Chondrocyte (in vitro differentiated cells): ENCODE measurements at regions not wholly inside any gene's neighbourhood (a gene's known extent, or its start where the extent isn't known, plus 50 kb on each side); places are given as distances from the start of the nearest gene placed in this dataset.
"Not testable (repeated sequence)": the region's sequence is repeated elsewhere in the genome, so short reads cannot be mapped to it uniquely, and the experiment has no call there.

Source experiments
- DNase-seq: peaks from one replicate; pipeline ENCODE4 v3.0.0; 2021; ENCODE audit warnings: mixed read lengths, low spot score
- H3K27ac Mint-ChIP-seq: one replicate; pipeline ENCODE4 v1.8.0; 2021; ENCODE audit warnings: mild to moderate bottlenecking, moderate library complexity, mixed read lengths; ENCODE audit not compliant: unreplicated experiment
- H3K27me3 Mint-ChIP-seq: 2 replicates; pipeline ENCODE4 v1.8.0; 2021; ENCODE audit warnings: low read depth, mixed read lengths
- H3K36me3 Mint-ChIP-seq: 2 replicates; pipeline ENCODE4 v1.8.0; 2021; ENCODE audit warnings: low read depth, mixed read lengths
- H3K4me1 Mint-ChIP-seq: 2 replicates; pipeline ENCODE4 v1.8.0; 2021; ENCODE audit warnings: low read depth, mild to moderate bottlenecking, mixed read lengths
- H3K4me3 Mint-ChIP-seq: one replicate; pipeline ENCODE4 v1.8.0; 2021; ENCODE audit warnings: mild to moderate bottlenecking, moderate library complexity, mixed read lengths; ENCODE audit not compliant: unreplicated experiment
- H3K9me3 Mint-ChIP-seq: 2 replicates; pipeline ENCODE4 v1.8.0; 2021; ENCODE audit warnings: low read depth, mixed read lengths
- CTCF ChIP-seq: fragments of 200-600 bp; sonication (generic); IDR thresholded peaks from 2 replicates; pipeline ENCODE4 v1.5.0; 2021; ENCODE audit warnings: antibody characterized with exemption, mild to moderate bottlenecking, moderate library complexity

GRCh38 chr1:10948463-10948775 lies 64.0 kb upstream of the TARDBP start:
- Mint-ChIP-seq H3K36me3 (no peaks in the 10 kb centered on the region), H3K4me1 (peaks cover 7% of the 10 kb centered on the region), H3K27ac (no peak overlapping the region), H3K27me3 (peaks cover 20% of the 10 kb centered on the region), H3K9me3 (no peaks in the 10 kb centered on the region), H3K4me3 (no peak overlapping the region)
- no peak for DNase-seq
- TF ChIP-seq CTCF: no peak

DNA sequence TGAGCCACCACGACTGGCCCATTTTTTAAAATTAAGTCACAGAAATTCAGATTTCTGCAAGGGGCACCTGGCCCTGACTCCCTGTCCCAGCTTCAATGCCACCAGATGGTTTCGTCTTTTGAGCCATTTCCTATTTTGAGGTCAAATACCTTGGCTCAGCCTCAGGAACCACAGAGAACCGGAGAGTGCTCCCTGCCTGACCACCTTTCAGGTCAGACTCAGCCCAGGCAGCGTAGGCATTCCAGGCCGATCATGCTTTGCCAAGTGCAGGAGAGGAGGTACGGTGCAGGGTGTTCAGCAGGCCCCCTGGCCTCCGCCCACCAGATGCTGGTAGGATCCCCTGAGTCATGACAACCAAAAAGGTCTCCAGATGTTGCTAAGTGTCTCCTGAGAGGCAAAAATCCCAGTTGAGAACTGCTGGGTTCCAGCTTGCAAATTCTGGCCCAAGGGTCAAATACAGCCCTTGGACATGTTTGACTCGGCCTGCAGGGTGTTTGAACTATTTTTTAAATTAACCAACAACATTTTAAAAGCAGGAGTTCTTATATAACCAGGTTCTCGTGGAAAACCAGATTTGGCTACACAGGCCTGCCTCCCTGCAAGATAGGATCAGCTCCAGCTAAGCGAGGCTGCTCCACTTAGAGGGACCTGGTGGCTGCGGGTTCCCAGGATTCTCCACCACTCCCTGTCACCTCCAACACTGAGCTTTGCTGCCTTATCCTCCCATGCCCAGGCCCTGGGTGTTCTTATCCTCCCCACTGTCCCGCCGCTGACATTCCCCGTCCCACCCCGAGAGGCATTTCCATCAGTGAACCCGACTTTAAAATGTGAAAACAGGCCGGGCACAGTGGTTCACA lies 61.9 kb upstream of the TARDBP start:
- no peak for DNase-seq
- H3K27ac Mint-ChIP-seq: no peak overlapping the region
- no peaks in the 10 kb centered on the region for H3K4me1 Mint-ChIP-seq
- no peaks in the 10 kb centered on the region for H3K36me3 Mint-ChIP-seq
- no peaks in the 10 kb centered on the region for H3K9me3 Mint-ChIP-seq
- no peak overlapping the region for H3K4me3 Mint-ChIP-seq
- TF ChIP-seq CTCF: no peak
- peaks cover 11% of the 10 kb centered on the region for H3K27me3 Mint-ChIP-seq

GRCh38 chr1:10951298-10951697 lies 61.2 kb upstream of the TARDBP start:
- H3K27ac Mint-ChIP-seq, H3K9me3 Mint-ChIP-seq, DNase-seq, H3K27me3 Mint-ChIP-seq, H3K4me3 Mint-ChIP-seq, H3K4me1 Mint-ChIP-seq, H3K36me3 Mint-ChIP-seq: not testable (repeated sequence)

DNA sequence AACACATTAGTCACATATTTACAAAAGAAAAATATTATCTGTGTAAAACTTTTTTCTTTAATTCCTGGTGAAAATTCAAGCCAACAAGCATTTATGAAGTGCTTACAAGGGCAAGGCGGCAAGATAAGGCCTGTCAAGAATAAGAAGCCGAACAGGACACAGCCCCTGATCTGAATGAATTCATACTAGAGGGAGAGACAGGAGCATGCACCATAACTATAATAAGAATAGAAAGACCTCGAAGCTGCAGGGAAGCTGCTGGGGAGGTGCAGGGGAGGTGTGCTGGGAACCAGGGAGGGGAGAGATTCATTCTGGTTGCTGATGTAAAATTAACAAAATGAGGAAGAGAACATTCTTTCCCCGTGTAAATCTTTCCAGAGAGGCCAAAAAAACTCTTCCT lies 60.5 kb upstream of the TARDBP start:
- Mint-ChIP-seq H3K4me1 (peaks cover 3% of the 10 kb centered on the region), H3K9me3 (no peaks in the 10 kb centered on the region), H3K36me3 (no peaks in the 10 kb centered on the region), H3K27ac (no peak overlapping the region), H3K27me3 (peaks cover 8% of the 10 kb centered on the region), H3K4me3 (no peak overlapping the region)
- no peak for TF ChIP-seq CTCF
- DNase-seq: no peak

DNA sequence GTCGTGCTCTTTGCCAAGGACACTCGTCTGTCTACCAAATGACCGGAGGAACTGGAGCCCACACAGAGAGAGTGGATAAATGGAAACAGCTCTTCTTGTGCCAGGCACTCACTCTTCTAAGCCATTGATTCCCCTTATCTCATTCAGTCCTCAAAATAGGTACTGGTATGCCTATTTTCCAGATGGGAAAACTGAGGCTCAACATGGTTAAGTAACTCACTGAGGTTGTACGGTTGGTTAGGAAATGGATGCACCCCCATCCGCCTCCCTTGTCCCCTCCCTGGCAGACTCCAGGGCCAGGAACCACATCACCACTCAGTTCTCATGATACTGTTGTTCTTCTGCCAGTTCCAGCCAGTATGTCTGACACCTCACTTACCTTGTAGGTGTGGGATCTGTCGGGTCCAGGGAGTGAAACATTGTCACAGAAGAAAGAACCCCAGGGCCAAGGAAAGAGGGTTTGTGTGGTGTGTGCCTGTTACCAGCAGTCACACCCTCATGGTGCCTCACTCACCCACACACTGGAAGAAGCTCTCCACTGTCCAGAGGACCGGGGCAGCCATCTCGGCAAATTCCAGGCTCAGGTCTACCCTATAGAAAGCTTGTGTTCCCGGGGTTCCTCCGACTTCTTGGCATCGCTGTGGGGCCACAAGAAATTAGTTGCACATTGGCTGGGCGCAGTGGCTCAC lies 58.8 kb upstream of the TARDBP start:
- H3K4me1 Mint-ChIP-seq: peaks cover 5% of the 10 kb centered on the region
- peaks cover 10% of the 10 kb centered on the region for H3K27me3 Mint-ChIP-seq

More for the DNA sequence above, 58.8 kb upstream of the TARDBP start:
- H3K4me3 Mint-ChIP-seq: no peak overlapping the region
- TF ChIP-seq CTCF: no peak
- H3K9me3 Mint-ChIP-seq: no peaks in the 10 kb centered on the region
- DNase-seq: no peak
- H3K27ac Mint-ChIP-seq: no peak overlapping the region
- no peaks in the 10 kb centered on the region for H3K36me3 Mint-ChIP-seq
